ENCODE measurements at regions not wholly inside any gene's neighbourhood (a gene's known extent, or its start where the extent isn't known, plus 50 kb on each side); places are given as distances from the start of the nearest gene placed in this dataset.

DNA sequence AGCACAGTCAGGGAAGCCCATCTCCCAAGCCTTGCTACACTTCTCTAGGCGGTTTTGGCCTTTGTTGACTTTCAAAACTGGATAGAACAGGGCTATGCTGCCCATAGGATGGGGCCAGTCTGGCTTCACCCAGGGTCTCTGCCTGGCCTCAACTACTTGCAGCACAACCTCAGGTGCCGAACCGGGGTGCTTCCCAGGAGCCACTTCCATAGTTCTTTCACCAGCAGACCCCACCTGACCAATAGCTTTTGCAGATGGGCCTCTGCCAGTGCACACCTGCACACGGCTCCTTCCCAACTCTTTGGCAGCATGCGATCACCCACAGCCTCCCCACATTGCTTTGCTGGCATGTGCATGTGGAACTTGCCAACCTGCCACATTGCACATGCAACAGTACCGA is 331.6 kb downstream of the CPS1 start:
- TF ChIP-seq, protein P1, sequence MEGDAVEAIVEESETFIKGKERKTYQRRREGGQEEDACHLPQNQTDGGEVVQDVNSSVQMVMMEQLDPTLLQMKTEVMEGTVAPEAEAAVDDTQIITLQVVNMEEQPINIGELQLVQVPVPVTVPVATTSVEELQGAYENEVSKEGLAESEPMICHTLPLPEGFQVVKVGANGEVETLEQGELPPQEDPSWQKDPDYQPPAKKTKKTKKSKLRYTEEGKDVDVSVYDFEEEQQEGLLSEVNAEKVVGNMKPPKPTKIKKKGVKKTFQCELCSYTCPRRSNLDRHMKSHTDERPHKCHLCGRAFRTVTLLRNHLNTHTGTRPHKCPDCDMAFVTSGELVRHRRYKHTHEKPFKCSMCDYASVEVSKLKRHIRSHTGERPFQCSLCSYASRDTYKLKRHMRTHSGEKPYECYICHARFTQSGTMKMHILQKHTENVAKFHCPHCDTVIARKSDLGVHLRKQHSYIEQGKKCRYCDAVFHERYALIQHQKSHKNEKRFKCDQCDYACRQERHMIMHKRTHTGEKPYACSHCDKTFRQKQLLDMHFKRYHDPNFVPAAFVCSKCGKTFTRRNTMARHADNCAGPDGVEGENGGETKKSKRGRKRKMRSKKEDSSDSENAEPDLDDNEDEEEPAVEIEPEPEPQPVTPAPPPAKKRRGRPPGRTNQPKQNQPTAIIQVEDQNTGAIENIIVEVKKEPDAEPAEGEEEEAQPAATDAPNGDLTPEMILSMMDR (IDR thresholded peaks at IDR 0.05) = no peak
- Histone ChIP-seq H3K27me3 (ENCODE audit: control insufficient read depth, insufficient read depth, low read length) (no peaks in the 10 kb centered on the region), H3K4me2 (ENCODE audit: low read length) (no peak overlapping the region), H2AFZ (no peak overlapping the region), H3K9ac (no peak overlapping the region), H3K36me3 (ENCODE audit: control insufficient read depth, insufficient read depth, low read length) (no peaks in the 10 kb centered on the region), H3K9me3 (ENCODE audit: control insufficient read depth, low read length) (no peaks in the 10 kb centered on the region), H3K4me1 (no peaks in the 10 kb centered on the region), H3K4me3 (ENCODE audit: low read depth, low read length) (no peak overlapping the region), H3K27ac (no peak overlapping the region), H3K79me2 (no peaks in the 10 kb centered on the region)

DNA sequence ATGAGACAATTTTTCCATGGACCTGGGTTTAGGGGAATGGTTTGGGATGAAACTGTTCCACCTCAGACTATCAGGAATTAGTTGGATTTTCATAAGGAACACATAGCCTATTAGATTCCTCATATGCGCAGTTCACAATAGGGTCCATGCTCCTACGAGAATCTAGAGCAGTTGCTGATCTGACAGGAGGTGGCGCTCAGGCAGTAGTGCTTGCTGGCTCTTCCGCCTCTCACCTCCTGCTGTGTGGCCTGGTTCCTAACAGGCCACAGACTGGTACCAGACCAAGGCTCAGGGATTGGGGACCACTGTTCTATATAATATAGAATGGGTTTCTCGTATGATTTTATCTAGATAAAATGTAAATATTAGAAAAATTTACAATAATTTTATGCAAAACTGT is 338.7 kb downstream of the CPS1 start:
- no peak overlapping the region for H2AFZ ChIP-seq
- TF ChIP-seq, protein P1 (IDR thresholded peaks at IDR 0.05) = no peak
- no peaks in the 10 kb centered on the region for H3K79me2 ChIP-seq
- H3K36me3 ChIP-seq (ENCODE audit: control insufficient read depth, insufficient read depth, low read length) = no peaks in the 10 kb centered on the region
- no peaks in the 10 kb centered on the region for H3K9me3 ChIP-seq (ENCODE audit: control insufficient read depth, low read length)
- H3K9ac ChIP-seq = no peak overlapping the region
- no peaks in the 10 kb centered on the region for H3K4me1 ChIP-seq
- H3K27me3 ChIP-seq (ENCODE audit: control insufficient read depth, insufficient read depth, low read length) = no peaks in the 10 kb centered on the region
- no peak overlapping the region for H3K27ac ChIP-seq
- no peak overlapping the region for H3K4me2 ChIP-seq (ENCODE audit: low read length)
- H3K4me3 ChIP-seq (ENCODE audit: low read depth, low read length) = no peak overlapping the region

DNA sequence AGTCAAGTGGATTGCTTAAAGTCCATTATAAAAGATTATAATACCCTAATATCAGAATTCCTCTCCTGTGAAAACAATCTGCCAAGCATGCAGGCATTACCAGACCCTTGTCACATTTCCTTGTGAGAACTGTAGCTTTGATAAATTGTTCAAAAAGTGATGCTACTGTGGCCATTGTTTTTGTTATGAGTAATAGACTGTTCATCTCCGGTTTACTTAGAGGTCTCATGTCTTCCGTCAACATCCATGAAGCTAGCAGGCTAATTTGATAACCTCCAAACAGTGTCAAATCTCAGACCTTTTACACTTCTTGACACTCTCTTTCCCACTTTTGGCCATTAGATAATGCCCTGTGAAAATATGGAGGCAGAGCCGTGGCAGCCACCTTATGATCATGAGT is 342.7 kb downstream of the CPS1 start:
- no peak overlapping the region for H3K4me3 ChIP-seq (ENCODE audit: low read depth, low read length)
- H3K79me2 ChIP-seq = no peaks in the 10 kb centered on the region
- H3K27ac ChIP-seq = no peak overlapping the region
- H3K27me3 ChIP-seq (ENCODE audit: control insufficient read depth, insufficient read depth, low read length) = no peaks in the 10 kb centered on the region
- no peak overlapping the region for H2AFZ ChIP-seq
- no peaks in the 10 kb centered on the region for H3K9me3 ChIP-seq (ENCODE audit: control insufficient read depth, low read length)
- H3K4me2 ChIP-seq (ENCODE audit: low read length) = no peak overlapping the region
- TF ChIP-seq, protein P1 (IDR thresholded peaks at IDR 0.05) = no peak
- no peak overlapping the region for H3K9ac ChIP-seq
- no peaks in the 10 kb centered on the region for H3K36me3 ChIP-seq (ENCODE audit: control insufficient read depth, insufficient read depth, low read length)
- no peaks in the 10 kb centered on the region for H3K4me1 ChIP-seq

DNA sequence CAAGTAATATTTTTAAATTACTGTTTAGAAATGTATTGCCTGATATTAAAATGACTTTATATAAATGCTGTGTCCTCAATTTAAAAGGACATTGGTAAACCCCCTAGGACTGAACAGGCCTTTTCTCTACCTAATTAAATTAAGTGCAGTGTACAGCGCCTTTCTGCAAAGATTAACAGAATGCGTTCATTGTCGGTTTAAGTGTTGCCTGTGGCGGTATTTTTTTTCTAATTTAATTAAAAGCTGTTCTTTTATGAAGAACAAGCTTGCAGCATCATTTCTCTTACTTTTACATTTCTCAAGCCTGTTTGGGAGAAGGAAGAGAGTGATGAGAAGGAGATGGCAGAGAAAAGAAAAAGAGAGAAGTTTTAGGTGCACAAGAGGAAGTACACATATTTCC is 344.9 kb downstream of the CPS1 start:
- TF ChIP-seq, protein P1 (IDR thresholded peaks at IDR 0.05) = no peak
- H3K4me3 ChIP-seq (ENCODE audit: low read depth, low read length) = no peak overlapping the region
- H3K9me3 ChIP-seq (ENCODE audit: control insufficient read depth, low read length) = no peaks in the 10 kb centered on the region
- H3K9ac ChIP-seq = no peak overlapping the region
- H2AFZ ChIP-seq = no peak overlapping the region
- H3K4me1 ChIP-seq = no peaks in the 10 kb centered on the region
- H3K79me2 ChIP-seq = no peaks in the 10 kb centered on the region
- H3K27me3 ChIP-seq (ENCODE audit: control insufficient read depth, insufficient read depth, low read length) = no peaks in the 10 kb centered on the region
- no peak overlapping the region for H3K4me2 ChIP-seq (ENCODE audit: low read length)
- H3K27ac ChIP-seq = no peak overlapping the region
- H3K36me3 ChIP-seq (ENCODE audit: control insufficient read depth, insufficient read depth, low read length) = no peaks in the 10 kb centered on the region

DNA sequence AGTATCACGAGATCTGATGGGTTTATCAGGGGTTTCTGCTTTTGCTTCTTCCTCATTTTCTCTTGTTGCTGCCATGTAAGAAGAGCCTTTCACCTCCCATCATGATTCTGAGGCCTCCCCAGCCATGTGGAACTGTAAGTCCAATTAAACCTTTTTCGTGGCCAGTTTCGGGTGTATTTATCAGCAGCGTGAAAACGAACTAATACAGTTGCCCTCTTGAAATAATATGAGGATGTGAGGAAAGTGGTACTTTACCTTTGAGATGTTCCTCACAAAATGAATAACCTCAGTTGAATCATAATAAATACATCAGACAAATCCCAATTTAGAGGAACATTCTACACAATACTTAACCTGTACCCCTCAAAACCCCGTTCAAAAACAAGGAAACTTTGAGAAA is 356.4 kb downstream of the CPS1 start:
- Histone ChIP-seq H3K27ac (no peak overlapping the region), H3K4me2 (ENCODE audit: low read length) (no peak overlapping the region), H3K4me3 (ENCODE audit: low read depth, low read length) (no peak overlapping the region), H3K9ac (no peak overlapping the region), H3K27me3 (ENCODE audit: control insufficient read depth, insufficient read depth, low read length) (no peaks in the 10 kb centered on the region), H2AFZ (no peak overlapping the region), H3K4me1 (no peaks in the 10 kb centered on the region), H3K9me3 (ENCODE audit: control insufficient read depth, low read length) (no peaks in the 10 kb centered on the region), H3K36me3 (ENCODE audit: control insufficient read depth, insufficient read depth, low read length) (no peaks in the 10 kb centered on the region), H3K79me2 (no peaks in the 10 kb centered on the region)
- TF ChIP-seq, protein P1 (IDR thresholded peaks at IDR 0.05) = no peak
